Activated T-helper 17 cell treated with anti-CD3 and anti-CD28 coated beads, Interleukin-2, amount 50 U/mL, for 72 hours (primary cell): ENCODE measurements at regions not wholly inside any gene's neighbourhood (a gene's known extent, or its start where the extent isn't known, plus 50 kb on each side); places are given as distances from the start of the nearest gene placed in this dataset.

Source experiments
- ATAC-seq: fragments of 150-1000 bp; cut with Tn5 transposase; replicated peaks from 2 replicates; pipeline ENCODE4 v1.10.0; 2021; ENCODE audit warnings: mild to moderate bottlenecking, moderate library complexity
- H3K27ac Mint-ChIP-seq: one replicate; pipeline ENCODE4 v1.8.0; 2022; ENCODE audit warnings: mixed read lengths
- H3K27me3 Mint-ChIP-seq: one replicate; pipeline ENCODE4 v1.8.0; 2022; ENCODE audit warnings: mixed read lengths
- H3K36me3 Mint-ChIP-seq: one replicate; pipeline ENCODE4 v1.8.0; 2022; ENCODE audit warnings: low read depth, mild to moderate bottlenecking, mixed read lengths
- H3K4me1 Mint-ChIP-seq: one replicate; pipeline ENCODE4 v1.8.0; 2022; ENCODE audit warnings: mixed read lengths
- H3K4me3 Mint-ChIP-seq: one replicate; pipeline ENCODE4 v1.8.0; 2022; ENCODE audit warnings: mild to moderate bottlenecking, mixed read lengths
- H3K9me3 Mint-ChIP-seq: one replicate; pipeline ENCODE4 v1.8.0; 2022; ENCODE audit warnings: mixed read lengths

GRCh38 chr4:38603652-38604051 is 60.3 kb upstream of the KLF3 start:
- Mint-ChIP-seq H3K36me3 (no peaks in the 10 kb centered on the region), H3K27me3 (no peaks in the 10 kb centered on the region), H3K27ac (no peak overlapping the region), H3K4me1 (peaks cover 22% of the 10 kb centered on the region), H3K4me3 (no peak overlapping the region), H3K9me3 (no peaks in the 10 kb centered on the region)
- no peak for ATAC-seq

- peaks cover 26% of the 10 kb centered on the region for H3K4me1 Mint-ChIP-seq
- H3K4me3 Mint-ChIP-seq = no peak overlapping the region
- H3K36me3 Mint-ChIP-seq = no peaks in the 10 kb centered on the region
- H3K27me3 Mint-ChIP-seq = no peaks in the 10 kb centered on the region
- no peak overlapping the region for H3K27ac Mint-ChIP-seq
- H3K9me3 Mint-ChIP-seq = no peaks in the 10 kb centered on the region
- ATAC-seq = no peak
These were observed 58.7 kb upstream of the KLF3 start for GRCh38 chr4:38605181-38605752.

DNA sequence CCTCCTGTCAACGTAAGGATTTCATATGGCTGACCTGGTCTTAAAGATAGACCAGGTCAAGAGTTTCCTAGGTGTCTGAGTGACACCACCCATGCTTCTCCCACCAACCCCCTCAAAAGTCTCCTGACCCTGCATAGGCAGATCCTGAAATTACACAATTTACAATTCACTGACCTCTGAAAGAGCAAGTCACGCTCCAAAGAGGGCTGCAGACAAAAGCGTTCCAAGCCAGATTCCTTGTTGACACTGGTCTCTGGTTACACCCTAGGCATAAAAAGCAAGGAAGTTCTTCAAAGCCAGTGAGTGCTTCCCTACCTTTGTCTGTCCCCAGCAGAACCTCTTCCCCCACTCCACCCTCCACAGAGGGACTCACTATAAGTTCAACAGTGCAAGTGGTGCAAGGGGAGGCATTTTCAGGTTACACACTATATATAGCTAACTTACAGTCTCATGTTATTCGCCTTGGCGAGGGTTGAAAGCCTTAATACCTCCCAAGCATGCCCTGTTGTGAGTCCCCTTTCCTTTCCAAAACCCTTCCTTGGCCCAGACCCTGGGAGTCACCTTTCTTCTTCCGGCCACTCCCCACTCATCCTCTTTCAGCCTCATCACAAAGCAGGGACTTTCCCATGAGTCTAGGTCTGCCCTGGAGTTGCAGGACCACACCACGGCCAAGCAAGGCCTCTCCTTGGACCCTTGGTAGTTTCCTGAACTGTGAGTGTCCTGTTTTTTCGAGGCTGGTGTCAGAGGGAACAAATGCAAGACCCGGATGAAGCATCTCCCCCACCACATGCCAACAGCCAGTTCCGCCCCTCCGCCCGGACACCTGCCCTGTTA is 58.0 kb upstream of the KLF3 start:
- ATAC-seq = peak; percentile 24
- no peak overlapping the region for H3K4me3 Mint-ChIP-seq
- H3K27me3 Mint-ChIP-seq = no peaks in the 10 kb centered on the region
- H3K36me3 Mint-ChIP-seq = no peaks in the 10 kb centered on the region
- H3K9me3 Mint-ChIP-seq = no peaks in the 10 kb centered on the region
- H3K4me1 Mint-ChIP-seq = peaks cover 26% of the 10 kb centered on the region
- H3K27ac Mint-ChIP-seq = no peak overlapping the region

GRCh38 chr4:38606587-38606905 is 57.5 kb upstream of the KLF3 start:
- ATAC-seq = no peak
- no peaks in the 10 kb centered on the region for H3K27me3 Mint-ChIP-seq
- peaks cover 26% of the 10 kb centered on the region for H3K4me1 Mint-ChIP-seq
- no peak overlapping the region for H3K4me3 Mint-ChIP-seq
- H3K27ac Mint-ChIP-seq = no peak overlapping the region
- H3K9me3 Mint-ChIP-seq = no peaks in the 10 kb centered on the region
- H3K36me3 Mint-ChIP-seq = no peaks in the 10 kb centered on the region

- peak overlapping the region; percentile 56 for H3K27ac Mint-ChIP-seq
- ATAC-seq = no peak
These were observed 54.4 kb upstream of the KLF3 start for GRCh38 chr4:38609614-38610013.

GRCh38 chr4:38610521-38610920 is 53.5 kb upstream of the KLF3 start:
- no peaks in the 10 kb centered on the region for H3K9me3 Mint-ChIP-seq
- no peaks in the 10 kb centered on the region for H3K27me3 Mint-ChIP-seq
- no peak for ATAC-seq
- no peak overlapping the region for H3K27ac Mint-ChIP-seq
- peaks cover 10% of the 10 kb centered on the region for H3K4me1 Mint-ChIP-seq
- no peak overlapping the region for H3K4me3 Mint-ChIP-seq
- no peaks in the 10 kb centered on the region for H3K36me3 Mint-ChIP-seq

More at GRCh38 chr4:38609614-38610013, 54.4 kb upstream of the KLF3 start:
- Mint-ChIP-seq H3K4me1 (peaks cover 18% of the 10 kb centered on the region), H3K9me3 (no peaks in the 10 kb centered on the region), H3K27me3 (no peaks in the 10 kb centered on the region), H3K4me3 (peak overlapping the region; percentile 6), H3K36me3 (no peaks in the 10 kb centered on the region)

DNA sequence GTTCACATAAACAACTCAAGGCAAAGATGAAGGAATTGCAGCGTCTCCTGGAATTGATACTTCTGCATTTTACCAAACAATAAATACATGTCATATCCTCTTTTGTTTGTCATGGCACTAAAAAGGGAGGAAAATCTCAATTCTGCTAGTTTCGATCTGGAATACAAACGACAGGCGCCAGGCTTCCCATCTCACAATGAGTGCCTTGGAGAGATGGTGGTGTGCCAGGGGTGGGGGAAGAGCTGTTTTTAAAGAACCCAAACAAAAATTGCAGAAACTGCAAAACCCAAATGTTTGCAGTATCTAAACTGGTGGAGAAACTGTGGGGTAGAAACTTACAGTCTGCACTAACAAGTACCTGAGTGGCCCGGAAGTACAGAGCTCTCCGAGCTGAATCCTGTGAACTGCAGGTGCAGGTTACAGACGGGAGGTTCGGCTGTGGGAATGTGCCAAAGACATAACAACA is 53.0 kb upstream of the KLF3 start:
- no peak overlapping the region for H3K27ac Mint-ChIP-seq
- no peaks in the 10 kb centered on the region for H3K36me3 Mint-ChIP-seq
- H3K9me3 Mint-ChIP-seq = no peaks in the 10 kb centered on the region
- H3K4me1 Mint-ChIP-seq = peaks cover 9% of the 10 kb centered on the region
- no peak for ATAC-seq
- H3K27me3 Mint-ChIP-seq = no peaks in the 10 kb centered on the region
- no peak overlapping the region for H3K4me3 Mint-ChIP-seq

DNA sequence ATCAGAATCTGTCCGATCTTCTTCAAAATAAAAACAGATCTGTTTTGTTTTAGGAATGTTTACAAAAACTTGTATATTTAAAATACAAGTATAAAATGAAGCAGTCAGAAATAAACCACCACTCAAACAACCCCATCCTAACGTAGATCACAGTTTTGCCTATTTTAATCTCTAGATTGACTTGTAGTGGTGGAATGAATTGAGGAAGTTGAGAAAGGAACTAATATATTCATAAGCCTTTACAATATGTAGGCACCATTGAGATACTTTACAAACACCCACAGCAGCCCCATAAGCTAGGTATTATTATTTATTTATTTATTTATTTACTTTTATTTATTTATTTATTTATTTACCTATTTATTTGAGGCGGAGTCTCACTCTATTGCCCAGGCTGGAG is 52.3 kb upstream of the KLF3 start:
- peaks cover 5% of the 10 kb centered on the region for H3K4me1 Mint-ChIP-seq
- H3K4me3 Mint-ChIP-seq = no peak overlapping the region
- H3K9me3 Mint-ChIP-seq = no peaks in the 10 kb centered on the region
- H3K27me3 Mint-ChIP-seq = no peaks in the 10 kb centered on the region
- no peak for ATAC-seq
- H3K36me3 Mint-ChIP-seq = no peaks in the 10 kb centered on the region
- no peak overlapping the region for H3K27ac Mint-ChIP-seq

GRCh38 chr4:38612646-38613414 is 51.2 kb upstream of the KLF3 start:
- Mint-ChIP-seq H3K27me3 (no peaks in the 10 kb centered on the region), H3K36me3 (no peaks in the 10 kb centered on the region)
- no peak for ATAC-seq

More at GRCh38 chr4:38612646-38613414, 51.2 kb upstream of the KLF3 start:
- peaks cover 5% of the 10 kb centered on the region for H3K4me1 Mint-ChIP-seq
- no peak overlapping the region for H3K27ac Mint-ChIP-seq
- H3K4me3 Mint-ChIP-seq = no peak overlapping the region
- no peaks in the 10 kb centered on the region for H3K9me3 Mint-ChIP-seq
